Ovary (tissue), 7 donors: ENCODE measurements at regions not wholly inside any gene's neighbourhood (a gene's known extent, or its start where the extent isn't known, plus 50 kb on each side); places are given as distances from the start of the nearest gene placed in this dataset.
"Not testable (repeated sequence)": the region's sequence is repeated elsewhere in the genome, so short reads cannot be mapped to it uniquely, and the experiment has no call there.

Source experiments
- DNase-seq, 5 donors: peaks; one replicate each; pipeline ENCODE4 v3.0.0-alpha.2; 2019 to 2020
- H3K27ac ChIP-seq, 2 donors: fragments of 200-600 bp; one replicate each; pipeline versions ENCODE4 v1.5.1 to v1.8.0; 2019 to 2022
- H3K27me3 ChIP-seq: fragments of 200-600 bp; one replicate; pipeline ENCODE4 v1.8.0; 2022
- H3K36me3 ChIP-seq: fragments of 200-600 bp; sonication (generic); one replicate; pipeline ENCODE4 v1.5.1; 2019
- H3K4me1 ChIP-seq: one replicate; pipeline ENCODE4 v1.8.1; 2013; ENCODE audit warnings: mild to moderate bottlenecking, moderate library complexity; ENCODE audit not compliant: insufficient read depth
- H3K4me3 ChIP-seq: fragments of 200-600 bp; sonication (generic); one replicate; pipeline ENCODE4 v1.5.1; 2017
- H3K9me3 ChIP-seq, 2 donors: fragments of 200-600 bp in 1 of 2; sonication (generic) in 1 of 2; one replicate each; pipeline versions ENCODE4 v1.5.1 to v1.8.1; 2013 to 2019; ENCODE audit warnings: mild to moderate bottlenecking in 1 of 2, moderate library complexity in 1 of 2
- CTCF ChIP-seq, 3 donors: fragments of 450-650 bp in 2 of 3; fragments of 200-600 bp in 1 of 3; IDR thresholded peaks; one replicate each; pipeline versions ENCODE4 v1.5.1 to v1.8.0; 2016 to 2022; ENCODE audit warnings: antibody characterized with exemption in 3 of 3, mild to moderate bottlenecking in 1 of 3
- EP300 ChIP-seq: sonication (generic); formaldehyde crosslinking; IDR thresholded peaks from one replicate; pipeline ENCODE4 v1.6.1; 2017; ENCODE audit warnings: antibody characterized with exemption
- POLR2A ChIP-seq: fragments of 450-650 bp; IDR thresholded peaks from one replicate; pipeline ENCODE4 v1.6.1; 2017; ENCODE audit warnings: antibody characterized with exemption, mild to moderate bottlenecking, moderate library complexity
- WGBS, 3 donors: extraction: QIAGEN DNeasy Blood & Tissue Kit in 1 of 3; methylation state at CpG; one replicate each; pipeline versions ENCODE4 v1.1.5 to v1.1.7; 2013 to 2017; 5-methylcytosine and 5-hydroxymethylcytosine counted together
- intact Hi-C, 4 donors: fragments of 100-400 bp; cut with DNase I; formaldehyde crosslinking; loops; one replicate each; pipeline versions ENCODE4 v1.11.0 to v1.15.1; 2022 to 2023
- donor health status: DM: no; HTN: no; CAD: no; lungs with moderate emphysema.
- donor health status: DM: no; HTN: no; CAD: no.
- donor health status: Bipolar disorder and iron deficiency.
- donor health status: DM: no; HTN: no; CAD: no.
- donor health status: DM: yes; HTN: yes; CAD: no.

- TF ChIP-seq EP300 (no peak), CTCF (IDR thresholded peaks at IDR 0.05) (no peak), POLR2A (no peak)
- Histone ChIP-seq H3K27ac (no peak overlapping the region), H3K4me1 (no peaks in the 10 kb centered on the region), H3K9me3 (no peaks in the 10 kb centered on the region), H3K4me3 (no peak overlapping the region), H3K36me3 (no peaks in the 10 kb centered on the region), H3K27me3 (no peaks in the 10 kb centered on the region)
- WGBS, 3 donors: 88 to 93% (median 90%) methylated on average over 2 of the region's 2 CpGs
- intact Hi-C loops: no loop called here
- no peak for DNase-seq
Measured at GRCh38 chr1:172789840-172790239, 130.9 kb downstream of the FASLG start.

- intact Hi-C loops: no loop called here
- Histone ChIP-seq H3K4me1 (no peaks in the 10 kb centered on the region), H3K9me3 (no peaks in the 10 kb centered on the region), H3K4me3 (no peak overlapping the region), H3K27me3 (no peaks in the 10 kb centered on the region), H3K36me3 (no peaks in the 10 kb centered on the region), H3K27ac (no peak overlapping the region)
- TF ChIP-seq POLR2A (no peak), EP300 (no peak), CTCF (IDR thresholded peaks at IDR 0.05) (no peak)
- 54 to 61% (median 57%) methylated on average over 2 of the region's 2 CpGs for WGBS, 3 donors
- DNase-seq: no peak
Measured at GRCh38 chr1:172790245-172790644, 131.3 kb downstream of the FASLG start.

GRCh38 chr1:172793823-172794222, 134.9 kb downstream of the FASLG start:
- no peaks in the 10 kb centered on the region for H3K27me3 ChIP-seq
- 80 to 87% (median 86%) methylated on average over 3 of the region's 3 CpGs for WGBS, 3 donors
- H3K27ac ChIP-seq: no peak overlapping the region
- no peaks in the 10 kb centered on the region for H3K4me1 ChIP-seq
- H3K4me3 ChIP-seq: no peak overlapping the region
- no peaks in the 10 kb centered on the region for H3K36me3 ChIP-seq
- TF ChIP-seq POLR2A (no peak), EP300 (no peak), CTCF (IDR thresholded peaks at IDR 0.05) (no peak)
- intact Hi-C loops: no loop called here
- H3K9me3 ChIP-seq: no peaks in the 10 kb centered on the region
- DNase-seq: no peak

- Histone ChIP-seq H3K9me3 (no peaks in the 10 kb centered on the region), H3K4me1 (no peaks in the 10 kb centered on the region), H3K4me3 (no peak overlapping the region), H3K27ac (no peak overlapping the region), H3K27me3 (no peaks in the 10 kb centered on the region), H3K36me3 (no peaks in the 10 kb centered on the region)
- intact Hi-C loops: no loop called here
- no peak for DNase-seq
- TF ChIP-seq POLR2A (no peak), CTCF (IDR thresholded peaks at IDR 0.05) (no peak), EP300 (no peak)
- WGBS, 3 donors: 75 to 79% (median 78%) methylated on average over 4 of the region's 4 CpGs
Measured at GRCh38 chr1:172795741-172796140, 136.8 kb downstream of the FASLG start.

GRCh38 chr1:172799804-172800203, 140.9 kb downstream of the FASLG start:
- intact Hi-C loops, H3K27me3 ChIP-seq, H3K9me3 ChIP-seq, H3K36me3 ChIP-seq, DNase-seq, H3K27ac ChIP-seq, H3K4me1 ChIP-seq, H3K4me3 ChIP-seq: not testable (repeated sequence)
- WGBS, 3 donors: 91 to 95% (median 95%) methylated on average over 9 of the region's 9 CpGs
